RPMI8226 (cell line): ENCODE measurements at regions not wholly inside any gene's neighbourhood (a gene's known extent, or its start where the extent isn't known, plus 50 kb on each side); places are given as distances from the start of the nearest gene placed in this dataset.

Source experiments
- DNase-seq: peaks from one replicate; pipeline ENCODE4 v3.0.0-alpha.2; 2015

DNA sequence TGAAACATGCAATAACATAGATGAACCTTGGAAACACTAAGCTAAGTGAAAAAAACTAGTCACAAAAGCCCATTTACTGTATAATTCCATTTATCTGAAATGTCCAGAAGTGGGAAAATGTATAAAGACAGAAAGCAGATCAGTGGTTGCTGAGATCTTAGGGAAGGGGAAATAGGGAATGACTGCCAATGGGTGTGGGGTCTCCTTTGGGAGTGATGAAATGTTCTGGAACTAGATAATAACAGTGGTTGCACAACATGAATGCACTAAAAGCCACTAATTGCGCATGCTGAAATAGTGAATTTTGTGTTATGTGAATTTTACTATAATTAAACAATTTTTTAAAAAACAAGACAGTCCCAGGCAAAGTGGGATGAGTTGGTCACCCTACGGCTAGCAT is 472.8 kb downstream of the CCDC171 start:
- no peak for DNase-seq

DNA sequence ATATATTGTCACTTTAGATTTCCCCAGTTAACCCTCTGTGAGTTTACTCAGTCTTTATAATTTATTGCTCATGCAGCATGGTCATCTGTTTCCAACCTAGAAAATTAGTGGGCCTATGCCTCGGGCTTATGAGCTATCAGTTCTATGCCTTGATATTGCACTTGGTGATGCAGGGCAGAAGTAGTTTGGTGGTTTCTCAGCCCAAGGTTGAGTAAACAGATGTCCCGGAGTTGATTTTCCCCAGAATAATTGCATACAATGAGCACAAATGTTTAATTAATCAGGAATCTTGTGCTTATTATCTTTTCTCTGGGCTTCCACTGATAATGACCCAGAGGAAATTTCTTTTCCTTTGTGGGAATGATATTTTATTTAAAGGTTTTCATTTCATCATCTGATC is 474.0 kb downstream of the CCDC171 start:
- no peak for DNase-seq

DNA sequence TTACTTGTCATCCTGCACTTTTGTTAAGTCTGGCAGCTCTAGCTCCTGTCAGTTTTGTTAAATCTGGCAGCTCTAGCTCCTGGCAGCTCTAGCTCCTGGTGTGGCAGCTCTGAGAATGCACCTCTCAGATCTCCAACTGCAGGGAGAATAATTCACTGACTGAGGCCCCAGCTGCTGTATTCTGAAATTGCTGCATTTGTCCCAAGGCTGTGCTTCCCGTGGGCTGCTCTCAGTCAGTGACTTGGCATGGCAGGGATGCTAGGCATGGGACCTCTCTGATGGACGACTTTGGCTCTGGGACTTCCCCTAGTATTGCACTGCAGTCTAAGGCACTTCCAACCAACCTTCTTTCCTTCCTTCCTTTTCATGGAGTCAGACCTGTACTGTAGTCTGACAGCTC is 475.7 kb downstream of the CCDC171 start:
- no peak for DNase-seq

DNA sequence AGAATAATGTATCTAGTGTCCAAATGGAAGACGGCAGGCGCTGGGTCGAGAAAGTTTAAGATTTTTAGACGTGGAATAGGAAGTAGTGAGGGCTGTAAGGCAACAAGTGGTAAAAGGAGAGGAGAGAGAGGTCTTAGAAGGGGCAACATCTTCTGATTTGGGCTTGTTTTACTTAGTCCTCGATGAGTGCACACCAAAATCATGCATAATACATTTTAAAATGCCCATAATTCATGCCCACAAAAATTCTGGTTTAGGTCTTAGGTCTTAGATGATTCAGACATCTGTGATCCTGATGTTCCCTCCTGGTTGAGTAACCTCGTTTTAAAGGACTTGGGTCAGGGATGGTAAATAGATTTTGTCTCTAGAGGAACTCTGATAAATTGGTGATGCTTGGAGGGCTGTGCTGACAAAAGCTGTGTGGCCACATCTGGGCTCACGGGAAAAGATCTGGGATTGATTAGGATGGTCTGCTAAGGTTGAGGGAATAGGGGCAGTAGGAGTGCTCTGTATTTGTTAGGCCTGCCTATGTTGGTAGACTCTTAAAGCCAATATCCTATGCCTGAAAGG is 476.3 kb downstream of the CCDC171 start:
- no peak for DNase-seq

DNA sequence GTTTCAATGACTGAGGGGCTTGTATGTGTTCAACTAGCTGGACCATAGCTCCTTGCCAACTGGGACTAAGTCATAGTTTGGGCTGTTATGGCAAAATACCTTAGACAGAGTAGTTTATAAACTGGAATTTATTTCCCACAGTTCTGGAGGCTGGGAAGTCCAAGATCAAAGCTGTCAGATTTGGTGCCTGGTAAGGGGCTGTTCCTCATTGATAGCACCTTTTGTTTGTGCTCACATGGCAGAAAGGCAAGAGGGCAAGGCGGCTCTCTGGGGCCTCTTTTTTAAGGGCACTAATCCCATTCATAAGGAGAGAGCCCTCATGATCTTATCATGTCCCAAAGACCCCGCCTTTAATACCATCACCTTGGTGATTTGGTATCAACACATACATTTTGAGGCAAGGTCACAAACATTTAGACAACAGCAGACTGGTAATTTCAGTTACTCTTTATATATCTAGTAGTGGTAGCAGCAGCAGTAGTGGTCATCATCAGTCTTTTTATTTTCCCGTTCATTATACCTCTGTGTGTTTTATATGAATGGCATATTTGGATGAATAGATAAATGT is 477.0 kb downstream of the CCDC171 start:
- no peak for DNase-seq

DNA sequence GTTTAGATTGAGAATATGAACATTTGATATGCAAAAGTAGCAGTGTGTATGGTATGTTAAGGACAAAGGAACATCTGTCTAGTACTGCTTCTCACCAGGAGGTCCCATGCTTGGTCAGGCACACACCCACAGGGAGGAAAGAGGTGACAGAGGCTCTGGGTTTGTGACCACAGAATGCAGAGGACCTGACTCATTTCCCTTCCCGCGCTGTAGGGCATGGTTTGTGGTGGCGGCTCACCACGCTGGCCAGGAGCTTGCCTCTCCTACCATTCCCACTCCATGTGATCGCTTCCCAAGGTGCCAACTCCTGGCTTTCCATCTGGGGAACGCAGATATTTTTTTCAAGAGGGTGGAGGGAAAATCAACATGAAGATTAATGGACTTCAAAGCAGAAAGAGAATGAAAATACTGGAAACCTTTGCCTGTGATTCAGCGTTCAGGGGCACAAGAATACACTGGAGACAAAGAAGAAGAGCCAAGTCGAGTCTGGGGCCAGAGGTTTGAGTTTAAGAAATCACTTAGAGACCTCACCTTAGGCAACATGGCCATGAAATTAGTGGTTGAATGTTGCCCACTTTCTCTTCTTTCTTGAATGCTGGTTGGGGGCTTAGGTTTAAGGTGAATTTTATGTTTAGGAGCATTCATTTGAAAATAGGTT is 477.8 kb downstream of the CCDC171 start:
- no peak for DNase-seq

DNA sequence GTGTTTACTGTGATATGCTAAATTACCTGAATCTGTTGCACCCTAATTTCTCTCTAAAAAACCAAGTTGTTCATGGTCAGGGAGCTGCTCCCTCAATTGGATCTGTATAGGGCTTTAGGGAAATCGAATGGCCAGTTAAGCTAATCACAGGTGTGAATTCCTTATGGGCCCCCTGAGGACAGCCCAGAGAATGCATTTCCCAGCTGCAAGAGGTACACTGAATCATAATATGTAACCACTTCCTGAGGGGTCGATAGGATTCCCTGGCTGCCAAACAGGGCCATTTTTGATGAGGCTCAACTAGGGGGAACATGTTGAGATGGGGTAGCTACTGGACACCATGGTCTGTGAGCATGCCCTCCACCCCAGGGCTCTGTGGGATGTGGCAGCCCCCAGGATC is 478.6 kb downstream of the CCDC171 start:
- no peak for DNase-seq

DNA sequence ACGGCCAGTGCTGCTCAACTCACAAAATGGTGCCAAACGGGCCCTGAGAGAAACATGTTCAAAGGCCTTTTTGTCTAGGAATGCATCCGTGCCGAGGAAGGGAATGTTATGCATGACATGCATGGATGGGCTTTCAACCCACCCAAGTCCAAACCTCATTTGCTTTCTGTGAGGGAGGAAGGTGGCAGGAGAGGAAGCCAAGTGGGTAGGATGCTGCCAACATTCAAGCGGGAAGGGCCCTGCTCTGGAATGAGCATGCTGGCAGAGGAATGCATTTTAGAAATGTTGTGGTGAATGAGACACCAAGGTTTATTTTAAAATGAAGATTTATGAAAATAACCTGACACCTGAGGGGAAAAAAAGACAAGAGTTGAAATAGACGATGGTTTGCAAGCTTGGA is 479.1 kb downstream of the CCDC171 start:
- no peak for DNase-seq

DNA sequence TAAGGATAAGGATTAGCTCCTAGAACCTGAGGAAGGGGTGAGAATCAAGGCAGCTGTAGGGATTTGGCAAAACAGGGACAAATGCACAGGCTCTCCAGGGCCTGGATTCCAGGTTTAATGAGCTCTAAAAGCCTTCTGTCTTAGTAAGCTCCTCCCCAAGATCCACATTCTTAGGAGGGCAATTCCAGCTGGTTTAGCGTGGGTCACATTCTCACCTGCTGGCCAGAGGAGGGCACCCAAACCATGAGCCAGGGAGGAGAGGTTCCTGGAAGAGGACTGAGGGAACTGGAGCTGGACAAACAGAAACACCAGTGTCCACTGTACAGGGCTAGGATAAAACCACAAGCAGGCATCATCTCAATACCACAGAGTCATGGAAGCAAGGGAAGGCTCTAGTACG is 480.0 kb downstream of the CCDC171 start:
- DNase-seq = no peak

DNA sequence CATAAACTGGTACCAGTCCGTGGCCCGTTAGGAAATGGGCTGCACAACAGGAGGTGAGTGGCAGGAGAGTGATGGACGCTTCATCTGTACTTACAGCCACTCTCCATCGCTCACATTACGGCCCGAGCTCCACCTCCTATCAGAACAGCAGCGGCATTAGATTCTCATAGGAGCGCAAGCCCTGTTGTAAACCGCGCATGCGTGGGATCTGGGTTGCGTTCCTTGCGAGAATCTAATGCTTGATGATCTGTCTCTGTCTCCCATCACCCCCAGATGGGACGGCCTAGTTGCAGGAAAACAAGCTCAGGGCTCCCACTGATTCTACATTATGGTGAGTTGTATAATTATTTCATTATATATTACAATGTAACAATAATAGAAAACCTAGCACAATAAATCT is 480.4 kb downstream of the CCDC171 start:
- DNase-seq = peak; percentile 20

DNA sequence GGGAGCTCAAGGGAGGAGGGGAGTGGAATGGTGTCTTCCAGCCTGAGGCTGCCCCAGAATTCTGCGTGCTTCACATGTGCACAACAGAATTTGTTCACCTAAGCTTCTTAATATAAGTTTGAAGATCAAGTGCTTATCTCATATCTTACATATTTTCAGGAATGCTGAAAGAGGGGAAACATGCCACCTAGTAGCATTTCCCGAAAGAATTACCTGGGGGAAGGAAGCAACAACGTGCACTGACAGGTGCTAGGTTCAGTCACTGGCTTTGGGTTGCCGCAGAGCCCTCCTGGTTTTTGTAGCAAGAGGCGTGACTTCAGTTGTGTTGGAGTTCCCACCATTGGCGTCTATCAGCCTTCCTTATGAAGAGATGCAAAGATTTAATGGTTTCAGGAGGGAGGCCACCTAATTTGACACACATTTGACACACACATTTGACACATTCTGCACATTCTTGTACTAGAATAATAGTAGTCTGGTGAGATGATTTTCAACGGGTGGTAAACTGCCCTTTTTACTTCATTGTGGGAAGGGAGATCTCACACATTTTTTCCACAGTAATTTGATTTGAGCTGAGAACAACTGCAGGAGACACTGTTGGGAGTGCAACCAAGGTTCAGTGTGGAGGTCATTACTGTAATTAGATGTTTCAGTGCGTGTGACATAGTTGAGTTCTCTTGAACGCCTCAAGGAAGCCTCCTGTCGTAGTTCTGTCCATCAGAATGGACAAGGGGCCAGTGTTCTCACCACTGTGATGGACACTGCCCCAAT is 481.3 kb downstream of the CCDC171 start:
- no peak for DNase-seq

DNA sequence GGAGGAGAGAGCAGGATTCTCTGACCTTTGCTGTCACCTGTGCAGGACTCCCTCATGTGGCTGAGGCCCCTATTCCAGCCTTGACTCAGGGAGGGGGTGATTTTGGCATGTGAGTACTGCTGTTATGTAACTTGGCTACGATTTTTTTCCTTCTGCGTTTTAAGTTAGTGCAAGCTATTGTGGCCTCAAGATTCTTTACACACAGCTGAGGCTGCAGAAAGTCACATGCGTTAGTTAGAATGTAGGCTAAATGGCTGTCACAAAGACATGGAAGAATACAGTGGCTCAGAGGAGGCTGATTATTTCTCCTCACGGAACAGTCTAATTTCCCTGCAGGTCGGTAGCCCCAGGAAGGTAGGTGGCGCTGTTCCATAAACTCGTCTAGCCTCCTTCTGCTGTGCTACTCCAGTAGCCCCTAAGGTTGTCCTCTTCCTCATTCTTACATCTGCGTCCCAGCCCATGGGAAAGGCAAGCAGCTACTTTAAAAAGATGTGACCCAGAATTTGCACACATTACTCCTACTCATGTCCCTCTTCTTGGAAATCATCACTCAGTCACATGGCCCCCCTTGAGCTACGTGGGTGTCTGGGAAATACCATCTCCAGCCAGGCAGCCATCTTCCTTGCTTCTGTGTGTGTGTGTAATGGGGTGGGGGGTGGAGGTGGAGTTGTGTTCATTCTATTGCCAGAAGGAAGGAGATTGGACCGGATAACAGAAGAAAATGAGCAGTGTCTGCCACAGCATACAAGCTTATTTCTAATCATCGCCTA is 486.6 kb downstream of the CCDC171 start:
- peak; percentile 66 for DNase-seq

DNA sequence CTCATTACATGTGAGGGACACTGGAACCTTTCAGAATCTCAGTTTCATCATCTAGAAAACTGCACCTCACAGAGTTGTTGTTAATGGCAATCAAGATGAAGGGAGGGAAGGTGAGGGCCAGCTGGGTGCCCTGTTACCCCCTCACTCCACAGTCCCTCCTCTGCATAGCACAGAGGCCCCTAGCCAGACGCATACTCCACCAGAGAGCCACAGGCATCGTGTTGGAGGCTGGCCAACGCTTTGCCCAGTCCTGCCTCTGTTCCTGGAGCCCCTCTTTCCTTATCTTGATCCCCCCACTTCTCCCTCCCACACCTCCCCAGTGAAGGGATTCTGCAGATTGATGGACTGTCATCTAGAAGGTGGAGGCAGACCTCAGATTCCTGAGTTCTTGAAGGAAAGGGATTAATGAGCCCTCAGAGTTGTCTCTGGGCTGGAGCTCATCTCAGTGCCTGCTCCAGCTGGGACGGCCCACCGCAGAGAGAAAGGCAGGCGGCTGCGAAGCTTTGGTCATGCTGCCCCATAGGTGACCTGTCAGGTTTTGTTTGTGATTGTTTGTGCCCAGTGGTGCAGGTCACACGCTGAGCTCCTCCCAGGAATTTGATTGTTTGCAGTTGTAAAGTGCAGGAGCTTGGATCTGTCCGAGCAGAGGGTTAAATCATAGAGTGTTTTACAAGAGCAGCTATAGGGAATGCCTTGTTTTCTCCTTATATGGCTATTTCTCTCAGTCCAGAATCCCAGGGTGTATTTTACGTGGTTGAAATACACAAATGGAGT is 487.3 kb downstream of the CCDC171 start:
- no peak for DNase-seq

DNA sequence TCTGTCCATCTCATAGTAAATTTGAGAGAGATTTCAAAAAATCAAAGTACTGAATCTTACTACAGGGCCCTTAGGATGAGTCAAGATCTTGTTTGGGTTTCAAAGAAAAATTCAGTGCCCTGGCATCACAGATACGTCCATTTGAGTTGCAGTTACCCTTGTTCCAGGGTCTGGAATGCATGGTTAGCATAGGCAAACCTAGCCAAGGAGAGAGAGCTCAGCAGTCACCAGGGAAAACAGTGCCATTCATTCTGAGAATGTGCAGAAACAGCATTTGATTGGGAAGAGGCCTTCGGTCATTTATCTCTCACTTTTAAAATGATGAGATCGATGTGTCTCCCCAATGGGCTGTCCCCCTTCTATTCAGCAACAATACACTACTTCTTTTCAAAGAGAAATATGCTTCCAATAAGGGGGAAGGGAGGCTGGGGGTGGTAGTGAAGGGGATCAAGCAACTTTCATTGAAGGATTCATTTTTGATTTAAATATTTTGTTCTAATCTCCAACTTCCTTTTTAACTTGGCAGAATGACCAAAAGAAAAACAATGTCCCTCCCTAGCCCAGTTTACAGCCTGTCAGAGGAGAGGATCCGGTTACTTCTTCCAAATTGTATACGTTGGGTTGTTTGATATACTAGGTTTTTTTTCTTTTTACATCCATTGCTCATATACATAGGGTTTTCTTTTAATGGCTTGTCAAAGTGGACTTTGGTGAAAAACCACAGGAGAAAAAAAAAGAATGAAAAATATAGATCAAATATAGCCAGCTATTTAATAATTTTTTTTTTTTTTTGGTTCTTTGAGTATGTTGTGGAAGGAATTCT is 491.1 kb downstream of the CCDC171 start:
- no peak for DNase-seq

DNA sequence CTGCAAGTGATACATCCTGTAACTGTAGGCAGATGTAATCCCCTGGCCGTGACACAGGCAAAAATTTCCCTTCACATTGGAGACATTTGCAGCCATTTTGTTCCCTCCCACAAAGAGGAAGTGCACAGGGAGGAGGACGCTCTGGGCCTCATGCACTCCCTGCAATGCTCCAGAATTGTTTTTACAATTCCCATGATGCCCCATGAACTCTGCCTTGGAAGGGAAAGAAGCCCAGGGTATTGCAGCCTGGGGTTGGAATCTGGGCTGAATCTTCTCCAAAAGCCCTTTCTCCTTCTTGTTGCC is 491.7 kb downstream of the CCDC171 start:
- DNase-seq = no peak

DNA sequence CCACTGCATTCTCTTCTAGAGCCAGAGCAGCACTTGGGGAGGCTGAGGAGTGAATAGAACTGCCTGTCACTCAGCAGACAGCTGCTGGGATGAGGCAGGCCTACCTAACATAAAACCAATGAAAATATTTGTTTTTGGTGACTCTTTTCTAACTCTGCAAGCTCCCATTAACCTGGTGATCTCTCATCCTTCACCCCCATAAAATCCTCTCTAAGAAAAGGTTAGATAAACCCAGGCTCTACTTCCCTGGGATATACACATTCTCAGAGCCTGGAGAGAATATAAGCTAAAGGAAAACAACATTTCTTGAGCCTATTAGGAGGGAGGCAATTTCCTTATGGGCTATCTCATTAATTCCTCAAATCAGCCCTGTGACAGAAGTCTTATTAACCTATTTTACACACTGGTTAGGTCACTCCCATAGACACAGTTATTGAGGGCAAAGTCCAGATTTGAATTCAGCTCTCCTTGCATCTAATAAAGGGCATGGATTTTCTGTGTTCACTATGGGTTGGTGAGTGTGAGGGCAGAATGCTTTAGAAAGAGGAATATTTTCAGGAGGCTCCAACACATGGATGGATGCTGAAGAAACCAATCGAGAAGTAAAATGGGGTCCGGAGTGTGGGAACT is 492.9 kb downstream of the CCDC171 start:
- no peak for DNase-seq

DNA sequence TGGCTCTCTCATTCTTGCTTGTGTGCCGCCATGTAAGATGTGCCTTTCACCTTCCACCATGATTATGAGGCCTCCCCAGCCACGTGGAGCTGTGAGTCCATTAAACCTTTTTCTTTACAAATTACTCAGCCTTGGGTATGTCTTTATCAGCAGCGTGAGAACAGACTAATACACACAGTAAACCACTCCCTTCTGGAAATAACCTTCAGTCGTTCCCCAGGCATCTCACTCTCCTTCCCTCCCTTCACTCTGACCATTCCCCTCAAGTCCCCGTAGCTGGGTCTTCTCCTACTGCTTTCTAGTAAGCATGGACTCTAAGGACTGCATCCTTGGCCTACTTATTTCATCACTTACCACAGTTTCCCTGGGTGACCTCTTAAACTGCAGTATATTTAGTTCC is 493.9 kb downstream of the CCDC171 start:
- no peak for DNase-seq

DNA sequence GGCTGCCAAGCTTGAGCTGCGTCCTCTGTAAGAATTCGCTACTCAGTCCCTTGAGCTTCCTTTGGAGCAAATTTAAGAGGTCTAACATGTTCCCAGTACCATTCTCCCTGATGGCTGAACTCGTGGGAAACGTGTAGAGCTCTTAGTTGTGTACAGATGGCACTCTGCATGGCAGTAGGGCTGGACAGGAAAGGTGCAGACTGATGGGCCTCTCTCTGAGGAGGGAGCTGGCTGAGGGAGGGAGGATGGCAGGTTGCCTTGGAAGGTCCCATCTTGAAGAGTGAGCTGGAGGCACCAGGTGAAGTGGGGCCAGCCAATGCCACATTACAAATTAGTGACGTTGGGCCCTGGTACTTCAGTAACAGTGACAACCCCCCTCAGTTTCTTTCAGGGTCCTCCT is 495.3 kb downstream of the CCDC171 start:
- DNase-seq = no peak

DNA sequence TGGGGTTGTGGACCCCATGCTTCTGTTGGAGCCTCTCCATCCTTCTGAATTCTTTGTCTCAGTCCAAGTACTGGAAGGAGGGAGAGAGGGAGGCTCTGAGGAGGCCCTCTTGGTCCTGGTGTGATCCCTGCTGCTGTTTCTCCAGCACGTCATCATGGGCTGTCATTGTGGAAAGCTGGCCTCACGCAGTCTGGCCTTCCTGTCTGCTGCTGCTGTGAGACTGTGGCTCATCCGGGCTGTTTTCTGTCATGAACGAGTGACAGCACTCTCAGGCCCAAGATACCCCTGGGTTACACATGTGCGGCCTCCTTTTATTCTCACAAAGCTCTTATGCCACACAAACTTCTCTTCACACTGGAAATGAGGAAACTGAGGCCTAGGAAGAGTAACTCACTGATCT is 499.3 kb downstream of the CCDC171 start:
- DNase-seq = no peak

DNA sequence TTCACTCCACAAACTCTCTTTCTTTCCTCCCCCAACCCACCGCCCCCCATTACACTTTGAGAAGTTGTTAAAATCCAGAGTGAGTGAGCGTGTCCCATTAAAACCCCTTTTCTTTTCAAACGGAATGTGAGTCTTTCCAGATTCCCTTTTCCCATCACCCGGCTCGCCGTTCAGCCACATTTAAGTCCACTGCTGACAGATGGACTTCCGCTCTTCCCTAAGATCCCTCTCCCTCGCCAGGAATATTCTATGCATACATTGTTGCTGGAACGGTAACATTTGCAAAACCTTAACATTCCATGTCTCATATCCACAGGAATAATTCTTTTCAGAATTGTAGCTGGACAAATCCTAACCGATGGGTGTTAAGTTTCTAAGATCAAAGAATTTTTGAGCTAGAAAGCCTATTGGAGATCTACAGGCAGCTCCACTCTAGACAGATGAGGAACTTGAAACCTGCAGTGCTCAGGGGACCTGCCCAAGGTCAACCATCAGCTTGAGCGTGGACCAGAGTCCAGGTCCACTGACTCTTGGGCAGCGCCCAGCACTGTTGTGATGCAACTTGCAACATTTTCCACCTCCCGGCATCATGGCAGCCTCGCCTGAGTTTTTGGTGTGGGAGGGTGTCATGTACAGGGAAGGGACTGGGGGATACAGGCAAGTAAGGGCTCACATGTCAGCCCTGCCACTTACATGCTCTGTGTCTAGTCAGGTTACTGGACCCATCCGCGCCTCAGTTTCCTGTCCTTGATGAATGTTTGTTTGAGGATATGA is 500.1 kb downstream of the CCDC171 start:
- no peak for DNase-seq

DNA sequence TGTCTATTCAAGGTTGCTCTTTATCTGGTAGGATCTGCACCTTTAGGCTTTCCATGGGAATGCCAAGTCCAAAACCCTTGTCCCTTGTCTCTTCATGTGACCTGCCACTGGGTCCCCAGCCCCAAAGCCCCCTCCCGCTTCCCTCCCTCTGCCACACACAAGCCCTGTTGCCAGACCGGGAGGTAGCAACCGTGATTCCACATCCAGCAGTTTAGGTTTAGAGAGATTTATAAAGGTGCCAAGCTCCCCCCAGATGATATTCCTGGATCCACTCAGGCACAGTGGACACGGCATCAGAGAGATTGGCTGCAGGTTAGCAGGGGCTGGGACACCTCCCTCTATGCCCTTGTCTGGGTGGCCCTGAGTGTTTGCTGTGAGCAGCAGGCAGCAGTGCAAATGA is 504.7 kb downstream of the CCDC171 start:
- DNase-seq = no peak
